Osteoblast (primary cell): ENCODE measurements at regions not wholly inside any gene's neighbourhood (a gene's known extent, or its start where the extent isn't known, plus 50 kb on each side); places are given as distances from the start of the nearest gene placed in this dataset.

Experiments
- DNase-seq: peaks from one replicate; pipeline ENCODE4 v3.0.0; 2011; ENCODE audit warnings: low spot score, mixed read lengths; ENCODE audit not compliant: insufficient read length; ENCODE audit errors: missing footprints
- H2AFZ ChIP-seq: 2 replicates; pipeline ENCODE4 v1.6.0; 2011; ENCODE audit warnings: mild to moderate bottlenecking, low read length
- H3K27ac ChIP-seq: 2 replicates; pipeline ENCODE4 v1.5.1; 2011; ENCODE audit warnings: mild to moderate bottlenecking, low read depth, low read length, moderate library complexity
- H3K27me3 ChIP-seq: 2 replicates; pipeline ENCODE4 v1.6.0; 2012; ENCODE audit warnings: mild to moderate bottlenecking, control low read depth, inconsistent platforms, low read length, moderate library complexity; ENCODE audit not compliant: insufficient read depth
- H3K36me3 ChIP-seq: 2 replicates; pipeline ENCODE4 v1.5.1; 2011; ENCODE audit warnings: mild to moderate bottlenecking, low read length, control low read depth, moderate library complexity; ENCODE audit not compliant: insufficient read depth
- H3K4me1 ChIP-seq: 2 replicates; pipeline ENCODE4 v1.5.1; 2011; ENCODE audit warnings: mild to moderate bottlenecking, low read length, control low read depth, moderate library complexity; ENCODE audit not compliant: insufficient read depth
- H3K4me2 ChIP-seq: 2 replicates; pipeline ENCODE4 v1.6.0; 2011; ENCODE audit warnings: mild to moderate bottlenecking, low read length; ENCODE audit not compliant: insufficient read depth
- H3K4me3 ChIP-seq: fragments of 200-600 bp; sonication (generic); 3 replicates; pipeline ENCODE4 v1.5.1; 2012; ENCODE audit warnings: mild to moderate bottlenecking, low read length, inconsistent platforms; ENCODE audit not compliant: insufficient read depth
- H3K79me2 ChIP-seq: 2 replicates; pipeline ENCODE4 v1.6.0; 2012; ENCODE audit warnings: mild to moderate bottlenecking, low read length, control low read depth, inconsistent platforms; ENCODE audit not compliant: insufficient read depth
- H3K9me3 ChIP-seq: 2 replicates; pipeline ENCODE4 v1.5.1; 2011; ENCODE audit warnings: low read depth, low read length, control low read depth
- H4K20me1 ChIP-seq: 2 replicates; pipeline ENCODE4 v1.6.0; 2012; ENCODE audit warnings: mild to moderate bottlenecking, low read length, control low read depth; ENCODE audit not compliant: insufficient read depth
- TF ChIP-seq, protein P1 (sequence below): IDR thresholded peaks from 2 replicates; pipeline ENCODE4 v1.5.1; 2011; ENCODE audit warnings: mild to moderate bottlenecking, low read depth, low read length, moderate library complexity; ENCODE audit errors: extremely low read depth

- H3K9me3 ChIP-seq: no peaks in the 10 kb centered on the region
Measured at GRCh38 chr6:155959898-155960495, 504.4 kb upstream of the NOX3 start.

GRCh38 chr6:155958550-155958949 lies 502.9 kb upstream of the NOX3 start:
- DNase-seq: no peak
- Histone ChIP-seq H4K20me1 (no peaks in the 10 kb centered on the region), H3K9me3 (no peaks in the 10 kb centered on the region), H3K4me3 (no peak overlapping the region), H2AFZ (no peak overlapping the region), H3K27ac (no peak overlapping the region), H3K4me1 (no peaks in the 10 kb centered on the region), H3K4me2 (no peak overlapping the region), H3K27me3 (no peaks in the 10 kb centered on the region), H3K36me3 (no peaks in the 10 kb centered on the region), H3K79me2 (no peaks in the 10 kb centered on the region)
- TF ChIP-seq, protein P1, sequence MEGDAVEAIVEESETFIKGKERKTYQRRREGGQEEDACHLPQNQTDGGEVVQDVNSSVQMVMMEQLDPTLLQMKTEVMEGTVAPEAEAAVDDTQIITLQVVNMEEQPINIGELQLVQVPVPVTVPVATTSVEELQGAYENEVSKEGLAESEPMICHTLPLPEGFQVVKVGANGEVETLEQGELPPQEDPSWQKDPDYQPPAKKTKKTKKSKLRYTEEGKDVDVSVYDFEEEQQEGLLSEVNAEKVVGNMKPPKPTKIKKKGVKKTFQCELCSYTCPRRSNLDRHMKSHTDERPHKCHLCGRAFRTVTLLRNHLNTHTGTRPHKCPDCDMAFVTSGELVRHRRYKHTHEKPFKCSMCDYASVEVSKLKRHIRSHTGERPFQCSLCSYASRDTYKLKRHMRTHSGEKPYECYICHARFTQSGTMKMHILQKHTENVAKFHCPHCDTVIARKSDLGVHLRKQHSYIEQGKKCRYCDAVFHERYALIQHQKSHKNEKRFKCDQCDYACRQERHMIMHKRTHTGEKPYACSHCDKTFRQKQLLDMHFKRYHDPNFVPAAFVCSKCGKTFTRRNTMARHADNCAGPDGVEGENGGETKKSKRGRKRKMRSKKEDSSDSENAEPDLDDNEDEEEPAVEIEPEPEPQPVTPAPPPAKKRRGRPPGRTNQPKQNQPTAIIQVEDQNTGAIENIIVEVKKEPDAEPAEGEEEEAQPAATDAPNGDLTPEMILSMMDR: no peak

More at GRCh38 chr6:155959898-155960495, 504.4 kb upstream of the NOX3 start:
- no peaks in the 10 kb centered on the region for H3K4me1 ChIP-seq
- no peak for DNase-seq
- H4K20me1 ChIP-seq: no peaks in the 10 kb centered on the region
- H3K36me3 ChIP-seq: no peaks in the 10 kb centered on the region
- H3K27me3 ChIP-seq: no peaks in the 10 kb centered on the region
- H3K27ac ChIP-seq: no peak overlapping the region
- no peak overlapping the region for H2AFZ ChIP-seq
- no peak overlapping the region for H3K4me2 ChIP-seq
- TF ChIP-seq, protein P1: no peak
- H3K79me2 ChIP-seq: no peaks in the 10 kb centered on the region
- H3K4me3 ChIP-seq: no peak overlapping the region

GRCh38 chr6:155955038-155955437 lies 499.4 kb upstream of the NOX3 start:
- Histone ChIP-seq H4K20me1 (no peaks in the 10 kb centered on the region), H2AFZ (no peak overlapping the region), H3K79me2 (no peaks in the 10 kb centered on the region), H3K27me3 (no peaks in the 10 kb centered on the region), H3K9me3 (no peaks in the 10 kb centered on the region), H3K36me3 (no peaks in the 10 kb centered on the region), H3K4me2 (no peak overlapping the region), H3K27ac (no peak overlapping the region), H3K4me3 (no peak overlapping the region), H3K4me1 (no peaks in the 10 kb centered on the region)
- TF ChIP-seq, protein P1: no peak
- no peak for DNase-seq

GRCh38 chr6:155954149-155954548 lies 498.5 kb upstream of the NOX3 start:
- H3K27ac ChIP-seq: no peak overlapping the region
- H3K4me1 ChIP-seq: no peaks in the 10 kb centered on the region
- no peak overlapping the region for H2AFZ ChIP-seq
- no peaks in the 10 kb centered on the region for H3K27me3 ChIP-seq
- no peak overlapping the region for H3K4me2 ChIP-seq
- no peaks in the 10 kb centered on the region for H3K9me3 ChIP-seq
- H4K20me1 ChIP-seq: no peaks in the 10 kb centered on the region
- no peaks in the 10 kb centered on the region for H3K36me3 ChIP-seq
- no peak for DNase-seq
- TF ChIP-seq, protein P1: no peak
- H3K4me3 ChIP-seq: no peak overlapping the region
- H3K79me2 ChIP-seq: no peaks in the 10 kb centered on the region
